ENCODE measurements at regions not wholly inside any gene's neighbourhood (a gene's known extent, or its start where the extent isn't known, plus 50 kb on each side); places are given as distances from the start of the nearest gene placed in this dataset.

DNA sequence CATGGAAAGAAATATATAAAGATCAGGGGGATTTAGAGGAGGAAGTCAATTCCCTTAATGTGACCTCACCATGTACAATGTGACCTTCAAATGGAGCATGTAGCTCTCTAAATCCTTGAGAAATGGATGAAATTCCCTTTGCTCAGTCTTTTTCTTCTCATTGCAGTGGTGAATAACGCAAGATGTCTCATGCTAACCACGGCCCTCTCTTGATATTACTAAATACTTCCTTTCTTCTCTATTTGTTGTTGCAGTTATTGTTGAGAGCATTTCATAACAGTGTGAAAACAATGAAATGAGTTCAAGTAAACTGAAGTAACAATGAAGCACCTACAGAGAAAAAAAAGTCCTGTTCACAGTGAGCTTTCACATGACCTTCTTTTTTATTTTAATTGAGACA lies 55.6 kb downstream of the ZNF281 start:
- H3K4me3 ChIP-seq = no peak overlapping the region
- no peak overlapping the region for H3K27ac ChIP-seq
- no peak for DNase-seq
- TF ChIP-seq, protein P1, sequence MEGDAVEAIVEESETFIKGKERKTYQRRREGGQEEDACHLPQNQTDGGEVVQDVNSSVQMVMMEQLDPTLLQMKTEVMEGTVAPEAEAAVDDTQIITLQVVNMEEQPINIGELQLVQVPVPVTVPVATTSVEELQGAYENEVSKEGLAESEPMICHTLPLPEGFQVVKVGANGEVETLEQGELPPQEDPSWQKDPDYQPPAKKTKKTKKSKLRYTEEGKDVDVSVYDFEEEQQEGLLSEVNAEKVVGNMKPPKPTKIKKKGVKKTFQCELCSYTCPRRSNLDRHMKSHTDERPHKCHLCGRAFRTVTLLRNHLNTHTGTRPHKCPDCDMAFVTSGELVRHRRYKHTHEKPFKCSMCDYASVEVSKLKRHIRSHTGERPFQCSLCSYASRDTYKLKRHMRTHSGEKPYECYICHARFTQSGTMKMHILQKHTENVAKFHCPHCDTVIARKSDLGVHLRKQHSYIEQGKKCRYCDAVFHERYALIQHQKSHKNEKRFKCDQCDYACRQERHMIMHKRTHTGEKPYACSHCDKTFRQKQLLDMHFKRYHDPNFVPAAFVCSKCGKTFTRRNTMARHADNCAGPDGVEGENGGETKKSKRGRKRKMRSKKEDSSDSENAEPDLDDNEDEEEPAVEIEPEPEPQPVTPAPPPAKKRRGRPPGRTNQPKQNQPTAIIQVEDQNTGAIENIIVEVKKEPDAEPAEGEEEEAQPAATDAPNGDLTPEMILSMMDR (IDR thresholded peaks at IDR 0.05) = no peak
- TF ChIP-seq POLR2A (IDR thresholded peaks at IDR 0.05) = no peak
- intact Hi-C loops (cut with DNase I) = no loop called here
- no peaks in the 10 kb centered on the region for H3K27me3 ChIP-seq
- no peaks in the 10 kb centered on the region for H3K9me3 ChIP-seq (replicated peaks in 1 of 3)
- WGBS, 4 donors = 66 to 78% (median 74%) methylated on average over 2 of the region's 2 CpGs
- peaks cover 0 to 5% of the 10 kb centered on the region in 2 donors for H3K4me1 ChIP-seq (replicated peaks in 1 of 2)
- no peaks in the 10 kb centered on the region for H3K36me3 ChIP-seq (replicated peaks in 1 of 2)

DNA sequence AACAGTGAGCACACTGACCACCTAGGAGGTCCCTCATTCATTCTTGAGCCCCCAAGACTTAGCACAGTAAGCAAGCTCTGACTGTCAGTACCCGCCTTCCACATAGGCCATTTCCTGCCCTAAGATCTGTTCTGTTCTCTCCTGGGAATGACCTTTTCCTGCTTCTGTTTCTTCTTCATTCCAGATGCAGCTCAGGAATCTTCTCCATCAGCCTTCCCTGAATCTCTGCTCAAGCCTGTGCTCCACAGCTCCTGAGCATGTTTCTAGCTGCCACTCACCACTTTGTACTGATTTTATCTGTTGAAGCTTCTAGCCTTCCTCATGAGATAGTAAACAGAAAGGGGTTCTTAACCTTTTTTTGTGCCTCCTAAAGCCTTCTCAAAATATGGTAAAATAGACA lies 56.6 kb downstream of the ZNF281 start:
- DNase-seq = no peak
- intact Hi-C loops (cut with DNase I) = no loop called here
- no peaks in the 10 kb centered on the region for H3K9me3 ChIP-seq (replicated peaks in 1 of 3)
- H3K4me3 ChIP-seq = no peak overlapping the region
- H3K4me1 ChIP-seq (replicated peaks in 1 of 2) = peaks cover 0 to 5% of the 10 kb centered on the region in 2 donors
- 72 to 92% (median 85%) methylated on average over 1 of the region's 1 CpG for WGBS, 4 donors
- no peak overlapping the region for H3K27ac ChIP-seq
- H3K27me3 ChIP-seq = no peaks in the 10 kb centered on the region
- TF ChIP-seq, protein P1 (IDR thresholded peaks at IDR 0.05) = no peak
- no peak for TF ChIP-seq POLR2A (IDR thresholded peaks at IDR 0.05)
- H3K36me3 ChIP-seq (replicated peaks in 1 of 2) = no peaks in the 10 kb centered on the region

DNA sequence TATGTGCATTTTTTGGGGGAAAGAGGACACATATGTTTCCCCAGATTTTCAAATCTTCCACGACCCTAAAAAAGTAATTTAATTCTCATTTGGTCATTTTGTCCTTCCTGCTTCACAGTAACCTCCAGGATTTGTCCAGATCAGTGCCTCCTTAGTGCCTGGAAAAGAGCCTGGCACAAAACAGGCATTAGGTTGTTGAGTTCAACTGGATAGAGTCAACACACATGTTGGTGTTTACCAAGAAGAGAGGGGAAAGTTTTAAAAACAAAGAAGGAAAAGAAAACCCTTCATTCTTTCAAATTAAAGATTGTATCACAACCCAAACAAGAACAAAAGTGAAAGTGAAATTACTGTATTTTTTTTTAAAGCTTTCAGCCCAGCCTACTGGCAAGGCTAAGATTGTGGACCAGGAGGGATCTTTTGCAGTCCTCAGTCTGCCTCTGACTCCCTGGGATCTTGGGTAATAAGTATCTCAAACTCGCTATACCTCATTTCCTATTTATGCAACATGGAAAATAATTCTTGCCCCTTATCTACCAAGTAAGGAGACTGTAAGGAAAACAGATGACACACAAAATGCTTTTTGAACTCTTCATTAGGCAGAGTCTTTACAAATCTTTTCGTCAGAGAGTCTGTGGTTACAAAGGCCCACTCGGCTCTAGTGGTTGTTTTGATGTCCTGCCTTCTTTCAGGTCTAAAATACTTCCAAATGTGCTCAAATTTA lies 57.8 kb downstream of the ZNF281 start:
- no peaks in the 10 kb centered on the region for H3K27me3 ChIP-seq
- H3K27ac ChIP-seq = no peak overlapping the region
- peak overlapping the region in 1 of 4 donors; percentile 39 for H3K4me3 ChIP-seq
- DNase-seq = no peak
- peaks cover 0 to 5% of the 10 kb centered on the region in 2 donors for H3K4me1 ChIP-seq (replicated peaks in 1 of 2)
- intact Hi-C loops (cut with DNase I) = no loop called here
- no peaks in the 10 kb centered on the region for H3K9me3 ChIP-seq (replicated peaks in 1 of 3)
- TF ChIP-seq, protein P1 (IDR thresholded peaks at IDR 0.05) = no peak
- TF ChIP-seq POLR2A (IDR thresholded peaks at IDR 0.05) = no peak
- H3K36me3 ChIP-seq (replicated peaks in 1 of 2) = no peaks in the 10 kb centered on the region
- 37 to 56% (median 41%) methylated on average over 4 of the region's 4 CpGs for WGBS, 4 donors

DNA sequence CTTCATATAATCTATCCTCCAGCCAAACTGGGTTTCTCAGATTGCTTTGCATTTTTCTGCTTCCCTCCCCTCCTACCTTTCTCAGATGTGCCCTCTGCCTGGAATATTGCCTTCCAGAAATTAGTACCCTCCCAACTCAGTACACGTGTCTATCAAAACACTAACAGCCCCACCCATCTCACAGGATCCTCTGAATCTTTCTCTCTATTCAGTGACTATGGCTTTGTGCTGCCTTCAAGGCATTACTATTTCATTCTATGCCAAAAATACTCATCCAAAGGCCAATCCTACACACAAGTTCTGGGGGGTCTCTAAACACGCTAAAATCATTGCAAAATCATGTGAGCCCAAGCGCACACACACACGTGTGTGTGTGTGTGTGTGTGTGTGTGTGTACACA lies 58.4 kb downstream of the ZNF281 start:
- no peaks in the 10 kb centered on the region for H3K27me3 ChIP-seq
- H3K4me3 ChIP-seq = no peak overlapping the region
- H3K4me1 ChIP-seq (replicated peaks in 1 of 2) = peaks cover 0 to 5% of the 10 kb centered on the region in 2 donors
- intact Hi-C loops (cut with DNase I) = no loop called here
- DNase-seq = no peak
- H3K27ac ChIP-seq = no peak overlapping the region
- 65 to 76% (median 75%) methylated on average over 4 of the region's 4 CpGs for WGBS, 4 donors
- TF ChIP-seq, protein P1 (IDR thresholded peaks at IDR 0.05) = no peak
- TF ChIP-seq POLR2A (IDR thresholded peaks at IDR 0.05) = no peak
- H3K36me3 ChIP-seq (replicated peaks in 1 of 2) = no peaks in the 10 kb centered on the region
- H3K9me3 ChIP-seq (replicated peaks in 1 of 3) = no peaks in the 10 kb centered on the region
